Ovary (tissue), 7 donors: ENCODE measurements at regions not wholly inside any gene's neighbourhood (a gene's known extent, or its start where the extent isn't known, plus 50 kb on each side); places are given as distances from the start of the nearest gene placed in this dataset.

Experiments
- DNase-seq, 5 donors: peaks; one replicate each; pipeline ENCODE4 v3.0.0-alpha.2; 2019 to 2020
- H3K27ac ChIP-seq, 2 donors: fragments of 200-600 bp; one replicate each; pipeline versions ENCODE4 v1.5.1 to v1.8.0; 2019 to 2022
- H3K27me3 ChIP-seq: fragments of 200-600 bp; one replicate; pipeline ENCODE4 v1.8.0; 2022
- H3K36me3 ChIP-seq: fragments of 200-600 bp; sonication (generic); one replicate; pipeline ENCODE4 v1.5.1; 2019
- H3K4me1 ChIP-seq: one replicate; pipeline ENCODE4 v1.8.1; 2013; ENCODE audit warnings: mild to moderate bottlenecking, moderate library complexity; ENCODE audit not compliant: insufficient read depth
- H3K4me3 ChIP-seq: fragments of 200-600 bp; sonication (generic); one replicate; pipeline ENCODE4 v1.5.1; 2017
- H3K9me3 ChIP-seq, 2 donors: fragments of 200-600 bp in 1 of 2; sonication (generic) in 1 of 2; one replicate each; pipeline versions ENCODE4 v1.5.1 to v1.8.1; 2013 to 2019; ENCODE audit warnings: mild to moderate bottlenecking in 1 of 2, moderate library complexity in 1 of 2
- EP300 ChIP-seq: sonication (generic); formaldehyde crosslinking; IDR thresholded peaks from one replicate; pipeline ENCODE4 v1.6.1; 2017; ENCODE audit warnings: antibody characterized with exemption
- POLR2A ChIP-seq: fragments of 450-650 bp; IDR thresholded peaks from one replicate; pipeline ENCODE4 v1.6.1; 2017; ENCODE audit warnings: antibody characterized with exemption, mild to moderate bottlenecking, moderate library complexity
- WGBS, 3 donors: extraction: QIAGEN DNeasy Blood & Tissue Kit in 1 of 3; methylation state at CpG; one replicate each; pipeline versions ENCODE4 v1.1.5 to v1.1.7; 2013 to 2017; 5-methylcytosine and 5-hydroxymethylcytosine counted together
- intact Hi-C, 4 donors: fragments of 100-400 bp; cut with DNase I; formaldehyde crosslinking; loops; one replicate each; pipeline versions ENCODE4 v1.11.0 to v1.15.1; 2022 to 2023
- TF ChIP-seq, protein P1 (sequence below), 3 donors: fragments of 450-650 bp in 2 of 3; fragments of 200-600 bp in 1 of 3; IDR thresholded peaks; one replicate each; pipeline versions ENCODE4 v1.5.1 to v1.8.0; 2016 to 2022; ENCODE audit warnings: antibody characterized with exemption in 3 of 3, mild to moderate bottlenecking in 1 of 3
- donor health status: DM: no; HTN: no; CAD: no; lungs with moderate emphysema.
- donor health status: DM: no; HTN: no; CAD: no.
- donor health status: Bipolar disorder and iron deficiency.
- donor health status: DM: no; HTN: no; CAD: no.
- donor health status: DM: yes; HTN: yes; CAD: no.

DNA sequence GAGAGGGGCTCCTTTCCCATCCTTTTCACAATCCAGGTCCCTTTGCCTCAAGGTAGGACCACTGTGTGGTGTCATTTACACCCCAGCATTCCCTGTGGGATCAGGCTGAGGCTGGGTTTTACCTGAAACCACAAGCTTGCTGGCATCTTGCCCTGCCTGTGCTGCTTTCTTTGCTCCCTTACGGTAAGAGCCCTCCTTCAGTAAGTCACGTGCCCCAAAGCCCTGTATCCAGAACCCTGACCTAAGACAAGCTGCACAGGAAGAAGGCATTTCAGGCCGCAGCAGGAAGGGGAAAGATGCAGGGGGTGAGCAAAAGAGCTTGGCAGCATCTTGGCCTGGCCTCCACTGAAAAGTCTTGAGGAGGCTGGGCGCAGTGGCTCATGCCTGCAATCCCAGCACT, 58.4 kb downstream of the KLHDC7A start:
- intact Hi-C loops = no loop called here
- Histone ChIP-seq H3K4me3 (no peak overlapping the region), H3K36me3 (no peaks in the 10 kb centered on the region), H3K4me1 (no peaks in the 10 kb centered on the region), H3K9me3 (peaks cover 0 to 5% of the 10 kb centered on the region in 2 donors), H3K27ac (no peak overlapping the region), H3K27me3 (no peaks in the 10 kb centered on the region)
- no peak for TF ChIP-seq EP300
- no peak for TF ChIP-seq POLR2A
- TF ChIP-seq, protein P1, sequence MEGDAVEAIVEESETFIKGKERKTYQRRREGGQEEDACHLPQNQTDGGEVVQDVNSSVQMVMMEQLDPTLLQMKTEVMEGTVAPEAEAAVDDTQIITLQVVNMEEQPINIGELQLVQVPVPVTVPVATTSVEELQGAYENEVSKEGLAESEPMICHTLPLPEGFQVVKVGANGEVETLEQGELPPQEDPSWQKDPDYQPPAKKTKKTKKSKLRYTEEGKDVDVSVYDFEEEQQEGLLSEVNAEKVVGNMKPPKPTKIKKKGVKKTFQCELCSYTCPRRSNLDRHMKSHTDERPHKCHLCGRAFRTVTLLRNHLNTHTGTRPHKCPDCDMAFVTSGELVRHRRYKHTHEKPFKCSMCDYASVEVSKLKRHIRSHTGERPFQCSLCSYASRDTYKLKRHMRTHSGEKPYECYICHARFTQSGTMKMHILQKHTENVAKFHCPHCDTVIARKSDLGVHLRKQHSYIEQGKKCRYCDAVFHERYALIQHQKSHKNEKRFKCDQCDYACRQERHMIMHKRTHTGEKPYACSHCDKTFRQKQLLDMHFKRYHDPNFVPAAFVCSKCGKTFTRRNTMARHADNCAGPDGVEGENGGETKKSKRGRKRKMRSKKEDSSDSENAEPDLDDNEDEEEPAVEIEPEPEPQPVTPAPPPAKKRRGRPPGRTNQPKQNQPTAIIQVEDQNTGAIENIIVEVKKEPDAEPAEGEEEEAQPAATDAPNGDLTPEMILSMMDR (IDR thresholded peaks at IDR 0.05) = no peak
- 43 to 61% (median 48%) methylated on average over 4 of the region's 4 CpGs for WGBS, 3 donors
- peak in 1 of 5 donors; percentile 2 for DNase-seq

DNA sequence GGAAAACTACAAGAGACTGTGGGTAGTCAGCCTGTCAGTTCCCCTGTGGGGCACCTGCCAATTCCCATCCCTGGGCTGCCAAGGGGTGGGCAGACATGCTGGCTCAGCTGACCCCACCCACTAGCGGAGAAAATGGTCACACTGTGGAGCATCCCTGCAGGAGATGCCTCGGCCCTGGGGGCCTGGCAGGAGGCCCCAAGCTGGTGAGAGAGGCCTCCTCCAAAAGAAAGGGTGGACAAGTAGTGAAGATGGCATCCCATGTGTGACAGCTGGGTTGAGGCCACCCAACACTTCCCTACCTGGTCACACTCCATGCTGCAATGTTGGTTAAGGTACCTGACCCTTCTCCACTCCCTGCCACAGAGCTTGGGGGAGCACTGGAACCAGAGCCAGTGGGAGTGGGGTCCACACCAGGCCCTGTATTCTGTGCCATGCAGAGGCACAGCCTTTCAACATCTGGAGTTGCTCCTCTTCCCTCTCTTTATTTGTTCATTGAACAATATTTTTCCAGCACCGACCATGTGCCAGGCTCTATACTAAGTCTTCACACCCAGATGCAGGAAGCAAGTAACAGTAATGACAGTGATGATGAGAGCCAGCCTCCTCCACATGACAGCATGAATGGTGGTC, 59.5 kb downstream of the KLHDC7A start:
- 71 to 84% (median 76%) methylated on average over 3 of the region's 3 CpGs for WGBS, 3 donors

GRCh38 chr1:18541046-18541795, 60.5 kb downstream of the KLHDC7A start:
- TF ChIP-seq, protein P1 (IDR thresholded peaks at IDR 0.05) = no peak
- TF ChIP-seq POLR2A (no peak), EP300 (no peak)
- Histone ChIP-seq H3K36me3 (no peaks in the 10 kb centered on the region), H3K4me3 (no peak overlapping the region), H3K27ac (no peak overlapping the region), H3K27me3 (no peaks in the 10 kb centered on the region), H3K4me1 (no peaks in the 10 kb centered on the region), H3K9me3 (peaks cover 0 to 5% of the 10 kb centered on the region in 2 donors)
- no peak for DNase-seq
- intact Hi-C loops = no loop called here
- WGBS, 3 donors = 88 to 94% (median 93%) methylated on average over 9 of the region's 9 CpGs

More for the DNA sequence above, 59.5 kb downstream of the KLHDC7A start:
- peaks cover 0 to 5% of the 10 kb centered on the region in 2 donors for H3K9me3 ChIP-seq
- H3K4me1 ChIP-seq = no peaks in the 10 kb centered on the region
- TF ChIP-seq, protein P1 (IDR thresholded peaks at IDR 0.05) = no peak
- TF ChIP-seq POLR2A (no peak), EP300 (no peak)
- no peaks in the 10 kb centered on the region for H3K36me3 ChIP-seq
- intact Hi-C loops = no loop called here
- no peak for DNase-seq
- H3K27ac ChIP-seq = no peak overlapping the region
- no peak overlapping the region for H3K4me3 ChIP-seq
- no peaks in the 10 kb centered on the region for H3K27me3 ChIP-seq

- Histone ChIP-seq H3K4me1 (no peaks in the 10 kb centered on the region), H3K4me3 (no peak overlapping the region), H3K9me3 (peaks cover 0 to 5% of the 10 kb centered on the region in 2 donors), H3K27ac (no peak overlapping the region), H3K27me3 (no peaks in the 10 kb centered on the region), H3K36me3 (no peaks in the 10 kb centered on the region)
- TF ChIP-seq POLR2A (no peak), EP300 (no peak)
- TF ChIP-seq, protein P1 (IDR thresholded peaks at IDR 0.05) = no peak
- WGBS, 3 donors = 20 to 29% (median 28%) methylated on average over 8 of the region's 8 CpGs
- no peak for DNase-seq
- intact Hi-C loops = no loop called here
Measured at GRCh38 chr1:18542351-18542750, 61.6 kb downstream of the KLHDC7A start.
